WTC11 (cell line): ENCODE measurements at regions not wholly inside any gene's neighbourhood (a gene's known extent, or its start where the extent isn't known, plus 50 kb on each side); places are given as distances from the start of the nearest gene placed in this dataset.

Experiments
- ATAC-seq: fragments of 200-7000 bp; cut with Tn5 transposase; 2 replicates; pipeline ENCODE4 v1.10.0; 2021; ENCODE audit warnings: mild to moderate bottlenecking, moderate library complexity
- CTCF ChIA-PET: fragments of 300-600 bp; sonication (Branson Sonifier 250); formaldehyde crosslinking; loops from one replicate; lab custom pipeline; 2021; ENCODE audit warnings: antibody characterized with exemption; lab: Charles Lee
- POLR2A ChIA-PET: fragments of 350-600 bp; sonication (Branson Sonifier 250); formaldehyde crosslinking; loops from one replicate; lab custom pipeline; 2021; ENCODE audit warnings: antibody characterized with exemption; lab: Charles Lee
- DNase-seq: peaks from one replicate; pipeline ENCODE4 v3.0.0; 2021; ENCODE audit warnings: low spot score
- H3K27ac Mint-ChIP-seq: 2 replicates; pipeline ENCODE4 v1.8.0; 2021; ENCODE audit warnings: mixed read lengths
- H3K27me3 Mint-ChIP-seq: 2 replicates; pipeline ENCODE4 v1.8.0; 2021; ENCODE audit warnings: low read depth, mild to moderate bottlenecking, moderate library complexity, mixed read lengths
- H3K36me3 Mint-ChIP-seq: 2 replicates; pipeline ENCODE4 v1.8.0; 2021; ENCODE audit warnings: mixed read lengths
- H3K4me1 Mint-ChIP-seq: 2 replicates; pipeline ENCODE4 v1.8.0; 2022; ENCODE audit warnings: mixed read lengths
- H3K4me3 Mint-ChIP-seq: 2 replicates; pipeline ENCODE4 v1.8.0; 2021; ENCODE audit warnings: mild to moderate bottlenecking, moderate library complexity, mixed read lengths
- H3K9me3 Mint-ChIP-seq: 2 replicates; pipeline ENCODE4 v1.8.0; 2021; ENCODE audit warnings: mixed read lengths
- ATF3 ChIP-seq: sonication (generic); formaldehyde crosslinking; conservative IDR thresholded peaks from 2 replicates; pipeline ENCODE4 v1.8.1; 2022; ENCODE audit warnings: mild to moderate bottlenecking, missing genetic modification reagents
- CREM ChIP-seq: sonication (generic); formaldehyde crosslinking; IDR thresholded peaks from 2 replicates; pipeline ENCODE4 v1.8.1; 2022; ENCODE audit warnings: mild to moderate bottlenecking, missing genetic modification reagents, moderate library complexity
- E2F4 ChIP-seq: sonication (generic); formaldehyde crosslinking; IDR thresholded peaks from 2 replicates; pipeline ENCODE4 v1.8.1; 2022; ENCODE audit warnings: low read depth, mild to moderate bottlenecking, moderate library complexity, missing genetic modification reagents, borderline replicate concordance
- HMGXB4 ChIP-seq: sonication (generic); formaldehyde crosslinking; IDR thresholded peaks from 2 replicates; pipeline ENCODE4 v1.8.1; 2023; ENCODE audit warnings: mild to moderate bottlenecking, moderate library complexity, missing genetic modification reagents
- MYBL2 ChIP-seq: sonication (generic); formaldehyde crosslinking; IDR thresholded peaks from 2 replicates; pipeline ENCODE4 v1.8.1; 2023; ENCODE audit warnings: mild to moderate bottlenecking, moderate library complexity, missing genetic modification reagents
- NFATC4 ChIP-seq: fragments of 250-450 bp; sonication (Bioruptor Pico); IDR thresholded peaks from 2 replicates; pipeline ENCODE4 v1.9.0; 2021; ENCODE audit warnings: mild to moderate bottlenecking
- STAT6 ChIP-seq: sonication (generic); formaldehyde crosslinking; conservative IDR thresholded peaks from 2 replicates; pipeline ENCODE4 v1.8.1; 2023; ENCODE audit warnings: mild to moderate bottlenecking, low read depth, missing genetic modification reagents, moderate library complexity
- TP53 ChIP-seq: sonication (generic); formaldehyde crosslinking; IDR thresholded peaks from 2 replicates; pipeline ENCODE4 v1.8.1; 2023; ENCODE audit warnings: mild to moderate bottlenecking, missing genetic modification reagents
- ZNF232 ChIP-seq: sonication (generic); formaldehyde crosslinking; IDR thresholded peaks from 2 replicates; pipeline ENCODE4 v1.8.0; 2022; ENCODE audit warnings: mild to moderate bottlenecking, missing genetic modification reagents
- ZNF263 ChIP-seq: sonication (generic); formaldehyde crosslinking; IDR thresholded peaks from 2 replicates; pipeline ENCODE4 v1.8.1; 2022; ENCODE audit warnings: low read depth, mild to moderate bottlenecking, moderate library complexity, missing genetic modification reagents
- ZNF512 ChIP-seq: sonication (generic); formaldehyde crosslinking; IDR thresholded peaks from 2 replicates; pipeline ENCODE4 v1.8.1; 2022; ENCODE audit warnings: missing genetic modification reagents, borderline replicate concordance
- TF ChIP-seq, protein P1 (sequence below): sonication (generic); formaldehyde crosslinking; IDR thresholded peaks from 2 replicates; pipeline ENCODE4 v1.8.1; 2022; ENCODE audit warnings: mild to moderate bottlenecking, missing genetic modification reagents, moderate library complexity, borderline replicate concordance
- TF ChIP-seq, protein P2 (sequence below): fragments of 200-600 bp; IDR thresholded peaks from 2 replicates; pipeline ENCODE4 v1.8.0; 2022; ENCODE audit warnings: antibody characterized with exemption

DNA sequence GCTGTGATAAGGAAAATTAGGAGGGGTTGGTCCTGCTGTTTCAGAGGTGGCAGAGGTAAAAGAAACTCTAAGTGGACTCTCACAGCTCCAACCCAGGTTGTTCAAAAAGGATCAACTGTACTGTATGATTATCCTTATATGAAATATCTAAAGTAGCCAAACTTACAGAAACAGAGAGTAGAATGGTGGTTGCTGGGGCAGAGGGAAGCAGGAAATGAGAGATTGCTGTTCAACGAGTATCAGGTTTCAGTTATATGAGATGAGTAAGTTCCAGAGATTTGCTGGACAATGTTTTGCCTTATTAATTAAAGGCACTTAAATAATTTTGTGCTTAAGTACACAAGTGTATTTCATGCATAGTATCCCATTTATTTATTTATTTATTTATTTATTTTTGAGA, 972.0 kb upstream of the LRRTM1 start:
- Mint-ChIP-seq H3K27ac (no peak overlapping the region), H3K9me3 (peaks cover 11% of the 10 kb centered on the region; the same call in 1 of the 2 replicates), H3K4me3 (no peak overlapping the region), H3K36me3 (no peaks in the 10 kb centered on the region), H3K27me3 (no peaks in the 10 kb centered on the region), H3K4me1 (no peaks in the 10 kb centered on the region)
- DNase-seq (no peak), ATAC-seq (no peak)
- ChIA-PET CTCF (no interaction called here), POLR2A (no interaction called here)
- TF ChIP-seq ATF3 (CRISPR knock-in tag): no peak
- TF ChIP-seq HMGXB4: no peak
- no peak for TF ChIP-seq TP53 (CRISPR knock-in tag)
- TF ChIP-seq CREM (CRISPR knock-in tag): no peak
- no peak for TF ChIP-seq MYBL2 (CRISPR knock-in tag)
- TF ChIP-seq ZNF232 (CRISPR knock-in tag): no peak
- TF ChIP-seq E2F4: no peak
- TF ChIP-seq, protein P1, sequence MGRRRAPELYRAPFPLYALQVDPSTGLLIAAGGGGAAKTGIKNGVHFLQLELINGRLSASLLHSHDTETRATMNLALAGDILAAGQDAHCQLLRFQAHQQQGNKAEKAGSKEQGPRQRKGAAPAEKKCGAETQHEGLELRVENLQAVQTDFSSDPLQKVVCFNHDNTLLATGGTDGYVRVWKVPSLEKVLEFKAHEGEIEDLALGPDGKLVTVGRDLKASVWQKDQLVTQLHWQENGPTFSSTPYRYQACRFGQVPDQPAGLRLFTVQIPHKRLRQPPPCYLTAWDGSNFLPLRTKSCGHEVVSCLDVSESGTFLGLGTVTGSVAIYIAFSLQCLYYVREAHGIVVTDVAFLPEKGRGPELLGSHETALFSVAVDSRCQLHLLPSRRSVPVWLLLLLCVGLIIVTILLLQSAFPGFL (CRISPR knock-in tag): no peak
- no peak for TF ChIP-seq ZNF512 (CRISPR knock-in tag)
- TF ChIP-seq NFATC4 (CRISPR knock-in tag): no peak

DNA sequence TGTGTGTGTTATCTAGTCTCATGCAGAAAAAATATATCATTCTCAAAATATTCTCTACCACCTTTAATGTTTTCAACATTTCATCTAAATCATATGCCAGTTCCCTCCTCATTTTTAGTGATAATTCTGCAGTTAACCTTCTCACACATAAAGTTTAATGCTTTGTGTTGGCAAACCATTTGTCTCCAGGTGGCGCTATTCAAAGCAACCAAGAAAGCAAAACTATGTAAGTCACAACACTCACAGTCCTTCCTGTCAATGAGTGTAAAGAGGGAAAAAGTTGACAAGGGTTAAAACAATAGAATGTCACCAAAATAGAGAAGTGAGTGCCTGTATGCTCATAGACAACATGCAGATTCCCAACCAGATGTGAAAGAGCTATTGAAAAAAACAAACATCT, 961.6 kb upstream of the LRRTM1 start:
- CTCF ChIA-PET: no interaction called here
- POLR2A ChIA-PET: no interaction called here
- H3K4me3 Mint-ChIP-seq: no peak overlapping the region

More for the DNA sequence above, 961.6 kb upstream of the LRRTM1 start:
- Mint-ChIP-seq H3K36me3 (peaks cover 13% of the 10 kb centered on the region), H3K27me3 (no peaks in the 10 kb centered on the region), H3K27ac (no peak overlapping the region), H3K4me1 (no peaks in the 10 kb centered on the region), H3K9me3 (peaks cover 30% of the 10 kb centered on the region)
- TF ChIP-seq STAT6 (CRISPR knock-in tag): no peak
- TF ChIP-seq ZNF263 (CRISPR knock-in tag): no peak
- TF ChIP-seq, protein P2, sequence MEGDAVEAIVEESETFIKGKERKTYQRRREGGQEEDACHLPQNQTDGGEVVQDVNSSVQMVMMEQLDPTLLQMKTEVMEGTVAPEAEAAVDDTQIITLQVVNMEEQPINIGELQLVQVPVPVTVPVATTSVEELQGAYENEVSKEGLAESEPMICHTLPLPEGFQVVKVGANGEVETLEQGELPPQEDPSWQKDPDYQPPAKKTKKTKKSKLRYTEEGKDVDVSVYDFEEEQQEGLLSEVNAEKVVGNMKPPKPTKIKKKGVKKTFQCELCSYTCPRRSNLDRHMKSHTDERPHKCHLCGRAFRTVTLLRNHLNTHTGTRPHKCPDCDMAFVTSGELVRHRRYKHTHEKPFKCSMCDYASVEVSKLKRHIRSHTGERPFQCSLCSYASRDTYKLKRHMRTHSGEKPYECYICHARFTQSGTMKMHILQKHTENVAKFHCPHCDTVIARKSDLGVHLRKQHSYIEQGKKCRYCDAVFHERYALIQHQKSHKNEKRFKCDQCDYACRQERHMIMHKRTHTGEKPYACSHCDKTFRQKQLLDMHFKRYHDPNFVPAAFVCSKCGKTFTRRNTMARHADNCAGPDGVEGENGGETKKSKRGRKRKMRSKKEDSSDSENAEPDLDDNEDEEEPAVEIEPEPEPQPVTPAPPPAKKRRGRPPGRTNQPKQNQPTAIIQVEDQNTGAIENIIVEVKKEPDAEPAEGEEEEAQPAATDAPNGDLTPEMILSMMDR: peak; percentile 37
- DNase-seq (peak; percentile 15), ATAC-seq (peak; percentile 59)
